ENCODE measurements at regions not wholly inside any gene's neighbourhood (a gene's known extent, or its start where the extent isn't known, plus 50 kb on each side); places are given as distances from the start of the nearest gene placed in this dataset.

- H3K4me1 Mint-ChIP-seq = peaks cover 25% of the 10 kb centered on the region
- H3K9me3 Mint-ChIP-seq = no peaks in the 10 kb centered on the region
- H3K36me3 Mint-ChIP-seq = no peaks in the 10 kb centered on the region
- H3K27ac Mint-ChIP-seq = no peak overlapping the region
- H3K27me3 Mint-ChIP-seq (ENCODE audit: low read depth) = no peaks in the 10 kb centered on the region
- no peak for DNase-seq (ENCODE audit: low spot score in 2 of 2, unreplicated experiment in 2 of 2)
- H3K4me3 Mint-ChIP-seq = no peak overlapping the region
- no peak for TF ChIP-seq CTCF (IDR thresholded peaks at IDR 0.05; ENCODE audit: unreplicated experiment)
Measured at GRCh38 chr2:57880446-57880845, 166.2 kb upstream of the VRK2 start.

- Mint-ChIP-seq H3K27ac (no peak overlapping the region), H3K4me1 (peaks cover 30% of the 10 kb centered on the region), H3K4me3 (no peak overlapping the region), H3K36me3 (no peaks in the 10 kb centered on the region), H3K27me3 (ENCODE audit: low read depth) (no peaks in the 10 kb centered on the region), H3K9me3 (no peaks in the 10 kb centered on the region)
- TF ChIP-seq CTCF (IDR thresholded peaks at IDR 0.05; ENCODE audit: unreplicated experiment) = no peak
- no peak for DNase-seq (ENCODE audit: low spot score in 2 of 2, unreplicated experiment in 2 of 2)
Measured at GRCh38 chr2:57880967-57881366, 165.6 kb upstream of the VRK2 start.

- peaks cover 24% of the 10 kb centered on the region for H3K4me1 Mint-ChIP-seq
- no peak for TF ChIP-seq CTCF (IDR thresholded peaks at IDR 0.05; ENCODE audit: unreplicated experiment)
- H3K27me3 Mint-ChIP-seq (ENCODE audit: low read depth) = no peaks in the 10 kb centered on the region
- H3K9me3 Mint-ChIP-seq = no peaks in the 10 kb centered on the region
- H3K4me3 Mint-ChIP-seq = no peak overlapping the region
- H3K36me3 Mint-ChIP-seq = no peaks in the 10 kb centered on the region
- DNase-seq (ENCODE audit: low spot score in 2 of 2, unreplicated experiment in 2 of 2) = no peak
- H3K27ac Mint-ChIP-seq = no peak overlapping the region
Measured at GRCh38 chr2:57881998-57882888, 164.4 kb upstream of the VRK2 start.

GRCh38 chr2:57882895-57883515, 163.6 kb upstream of the VRK2 start:
- no peak for DNase-seq (ENCODE audit: low spot score in 2 of 2, unreplicated experiment in 2 of 2)

GRCh38 chr2:57884281-57884680, 162.3 kb upstream of the VRK2 start:
- Mint-ChIP-seq H3K9me3 (no peaks in the 10 kb centered on the region), H3K27me3 (ENCODE audit: low read depth) (no peaks in the 10 kb centered on the region), H3K27ac (no peak overlapping the region), H3K4me1 (peaks cover 8% of the 10 kb centered on the region), H3K36me3 (no peaks in the 10 kb centered on the region), H3K4me3 (no peak overlapping the region)
- no peak for TF ChIP-seq CTCF (IDR thresholded peaks at IDR 0.05; ENCODE audit: unreplicated experiment)
- no peak for DNase-seq (ENCODE audit: low spot score in 2 of 2, unreplicated experiment in 2 of 2)

More at GRCh38 chr2:57882895-57883515, 163.6 kb upstream of the VRK2 start:
- H3K27me3 Mint-ChIP-seq (ENCODE audit: low read depth) = no peaks in the 10 kb centered on the region
- H3K4me1 Mint-ChIP-seq = peaks cover 17% of the 10 kb centered on the region
- no peaks in the 10 kb centered on the region for H3K36me3 Mint-ChIP-seq
- H3K9me3 Mint-ChIP-seq = no peaks in the 10 kb centered on the region
- H3K4me3 Mint-ChIP-seq = no peak overlapping the region
- no peak overlapping the region for H3K27ac Mint-ChIP-seq
- no peak for TF ChIP-seq CTCF (IDR thresholded peaks at IDR 0.05; ENCODE audit: unreplicated experiment)
